Ectodermal cell (in vitro differentiated cells): ENCODE measurements at regions not wholly inside any gene's neighbourhood (a gene's known extent, or its start where the extent isn't known, plus 50 kb on each side); places are given as distances from the start of the nearest gene placed in this dataset.

Source experiments
- H3K27ac ChIP-seq: 2 replicates; pipeline ENCODE4 v1.7.0; 2013; ENCODE audit warnings: mild to moderate bottlenecking, low read depth, low read length; ENCODE audit not compliant: insufficient read depth, poor library complexity, severe bottlenecking
- H3K27me3 ChIP-seq: 2 replicates; pipeline ENCODE4 v1.7.0; 2013; ENCODE audit warnings: mild to moderate bottlenecking, low read length; ENCODE audit not compliant: insufficient read depth, control insufficient read depth, poor library complexity, severe bottlenecking
- H3K36me3 ChIP-seq: one replicate; pipeline ENCODE4 v1.7.0; 2013; ENCODE audit warnings: low read length; ENCODE audit not compliant: control insufficient read depth, insufficient read depth
- H3K4me1 ChIP-seq: one replicate; pipeline ENCODE4 v1.7.0; 2013; ENCODE audit warnings: low read length; ENCODE audit not compliant: control insufficient read depth, insufficient read depth
- H3K4me3 ChIP-seq: 2 replicates; pipeline ENCODE4 v1.7.0; 2013; ENCODE audit warnings: low read depth, low read length, control low read depth; ENCODE audit not compliant: insufficient read depth
- H3K9me3 ChIP-seq: 2 replicates; pipeline ENCODE4 v1.7.0; 2013; ENCODE audit warnings: mild to moderate bottlenecking, low read length, moderate library complexity; ENCODE audit not compliant: control insufficient read depth
- WGBS, 2 experiments: methylation state at CpG; one replicate each; pipeline ENCODE4 v1.1.7; 2013; ENCODE audit warnings: missing lambda C conversion rate in 2 of 2; 5-methylcytosine and 5-hydroxymethylcytosine counted together

- Histone ChIP-seq H3K9me3 (no peaks in the 10 kb centered on the region), H3K4me1 (no peaks in the 10 kb centered on the region), H3K27me3 (no peaks in the 10 kb centered on the region), H3K36me3 (no peaks in the 10 kb centered on the region), H3K4me3 (no peak overlapping the region), H3K27ac (no peak overlapping the region)
- 92 to 96% methylated on average over 2 of the region's 2 CpGs for WGBS, 2 experiments
Measured at GRCh38 chr5:12419075-12419474, 514.8 kb upstream of the CTNND2 start.

DNA sequence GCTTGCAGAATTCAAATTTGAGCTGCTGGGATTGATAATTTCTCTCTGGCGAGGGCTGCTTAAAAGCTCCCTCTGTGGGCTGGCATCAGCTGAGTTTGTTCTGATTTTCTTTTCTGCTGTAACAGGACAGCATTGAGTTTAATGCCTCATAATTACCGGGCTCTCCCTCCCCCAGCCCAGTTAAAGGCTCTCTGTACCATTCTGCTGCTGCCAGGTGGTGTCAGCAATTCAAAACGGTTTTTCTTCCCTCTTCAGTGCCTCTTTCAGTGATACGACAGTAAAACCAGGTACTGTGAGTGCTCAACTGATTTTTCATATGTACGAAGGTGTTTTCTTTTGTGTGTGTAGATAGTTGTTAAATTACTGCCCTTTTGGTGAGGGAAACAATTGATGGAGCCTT, 509.3 kb upstream of the CTNND2 start:
- Histone ChIP-seq H3K4me1 (no peaks in the 10 kb centered on the region), H3K36me3 (no peaks in the 10 kb centered on the region)
- 77 to 83% methylated on average over 5 of the region's 5 CpGs for WGBS, 2 experiments

GRCh38 chr5:12413075-12413474, 508.8 kb upstream of the CTNND2 start:
- no peak overlapping the region for H3K4me3 ChIP-seq
- no peaks in the 10 kb centered on the region for H3K27me3 ChIP-seq
- WGBS, 2 experiments, result 93 to 96% methylated on average over 2 of the region's 2 CpGs
- H3K36me3 ChIP-seq, result no peaks in the 10 kb centered on the region
- H3K9me3 ChIP-seq, result no peaks in the 10 kb centered on the region
- no peaks in the 10 kb centered on the region for H3K4me1 ChIP-seq
- no peak overlapping the region for H3K27ac ChIP-seq

More for the DNA sequence above, 509.3 kb upstream of the CTNND2 start:
- Histone ChIP-seq H3K27me3 (no peaks in the 10 kb centered on the region), H3K9me3 (no peaks in the 10 kb centered on the region), H3K27ac (no peak overlapping the region), H3K4me3 (no peak overlapping the region)

- Histone ChIP-seq H3K9me3 (no peaks in the 10 kb centered on the region), H3K36me3 (no peaks in the 10 kb centered on the region), H3K4me3 (no peak overlapping the region), H3K27me3 (no peaks in the 10 kb centered on the region), H3K4me1 (no peaks in the 10 kb centered on the region), H3K27ac (no peak overlapping the region)
- WGBS, 2 experiments, result 95 to 97% methylated on average over 2 of the region's 2 CpGs
Measured at GRCh38 chr5:12399868-12400267, 495.6 kb upstream of the CTNND2 start.

- Histone ChIP-seq H3K27me3 (no peaks in the 10 kb centered on the region), H3K9me3 (no peaks in the 10 kb centered on the region), H3K4me1 (no peaks in the 10 kb centered on the region), H3K36me3 (no peaks in the 10 kb centered on the region), H3K4me3 (no peak overlapping the region), H3K27ac (no peak overlapping the region)
- 93 to 96% methylated on average over 1 of the region's 1 CpG for WGBS, 2 experiments
Measured at GRCh38 chr5:12392246-12392645, 488.0 kb upstream of the CTNND2 start.

DNA sequence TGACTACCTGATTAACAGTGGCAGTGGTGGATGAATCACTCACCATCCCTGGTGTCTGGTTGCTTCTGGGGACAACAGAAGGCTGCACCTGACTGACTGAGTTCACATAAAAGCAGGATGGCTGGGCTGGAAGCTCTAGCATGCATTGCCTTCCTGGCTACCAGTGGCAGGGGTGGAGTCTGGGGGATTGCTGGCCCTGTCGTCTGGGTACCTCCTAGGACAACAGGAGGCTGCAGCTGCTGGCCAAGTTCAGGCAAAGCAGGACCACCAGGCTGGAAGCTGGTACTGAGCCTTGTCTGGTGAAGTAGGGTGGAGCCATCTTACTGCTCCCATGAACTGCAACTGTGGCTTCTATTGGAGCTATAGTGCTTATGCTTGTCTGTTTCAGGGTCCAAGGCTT, 480.8 kb upstream of the CTNND2 start:
- Histone ChIP-seq H3K9me3 (no peaks in the 10 kb centered on the region), H3K36me3 (no peaks in the 10 kb centered on the region), H3K27me3 (no peaks in the 10 kb centered on the region), H3K4me3 (no peak overlapping the region), H3K4me1 (no peaks in the 10 kb centered on the region), H3K27ac (no peak overlapping the region)
- 84 to 92% methylated on average over 1 of the region's 1 CpG for WGBS, 2 experiments

- no peaks in the 10 kb centered on the region for H3K4me1 ChIP-seq
- 95 to 97% methylated on average over 5 of the region's 5 CpGs for WGBS, 2 experiments
- no peaks in the 10 kb centered on the region for H3K9me3 ChIP-seq
Measured at GRCh38 chr5:12384005-12384404, 479.8 kb upstream of the CTNND2 start.

GRCh38 chr5:12367973-12368372, 463.7 kb upstream of the CTNND2 start:
- no peak overlapping the region for H3K27ac ChIP-seq
- H3K4me3 ChIP-seq, result no peak overlapping the region
- H3K36me3 ChIP-seq, result no peaks in the 10 kb centered on the region
- no peaks in the 10 kb centered on the region for H3K9me3 ChIP-seq
- H3K4me1 ChIP-seq, result no peaks in the 10 kb centered on the region
- no peaks in the 10 kb centered on the region for H3K27me3 ChIP-seq
- 93 to 95% methylated on average over 3 to 4 of the region's 4 CpGs for WGBS, 2 experiments

More at GRCh38 chr5:12384005-12384404, 479.8 kb upstream of the CTNND2 start:
- no peaks in the 10 kb centered on the region for H3K27me3 ChIP-seq
- no peak overlapping the region for H3K27ac ChIP-seq
- H3K4me3 ChIP-seq, result no peak overlapping the region
- H3K36me3 ChIP-seq, result no peaks in the 10 kb centered on the region

DNA sequence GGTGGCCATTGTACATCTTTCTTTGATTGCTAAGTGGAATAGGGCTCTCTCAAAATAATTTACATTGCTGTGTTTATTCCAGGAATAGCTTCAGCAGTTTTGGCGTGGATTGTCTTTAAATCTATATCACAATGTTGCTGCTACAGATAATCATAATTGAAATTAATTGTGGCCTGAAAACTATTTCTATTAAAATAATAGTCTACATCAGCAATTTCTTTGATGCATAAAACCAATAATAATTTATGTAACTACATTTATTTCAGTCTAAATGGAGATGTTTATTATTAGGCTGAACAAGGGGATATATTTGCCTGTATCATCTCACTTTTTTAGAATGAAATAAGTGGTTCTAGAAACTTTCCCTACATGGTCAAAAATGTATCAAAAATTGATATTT, 456.0 kb upstream of the CTNND2 start:
- no peak overlapping the region for H3K27ac ChIP-seq
- no CpG with 5 or more reads among the region's 1 CpG for WGBS, 2 experiments
- H3K36me3 ChIP-seq, result no peaks in the 10 kb centered on the region
- H3K4me1 ChIP-seq, result no peaks in the 10 kb centered on the region
- no peaks in the 10 kb centered on the region for H3K27me3 ChIP-seq
- no peak overlapping the region for H3K4me3 ChIP-seq
- no peaks in the 10 kb centered on the region for H3K9me3 ChIP-seq

DNA sequence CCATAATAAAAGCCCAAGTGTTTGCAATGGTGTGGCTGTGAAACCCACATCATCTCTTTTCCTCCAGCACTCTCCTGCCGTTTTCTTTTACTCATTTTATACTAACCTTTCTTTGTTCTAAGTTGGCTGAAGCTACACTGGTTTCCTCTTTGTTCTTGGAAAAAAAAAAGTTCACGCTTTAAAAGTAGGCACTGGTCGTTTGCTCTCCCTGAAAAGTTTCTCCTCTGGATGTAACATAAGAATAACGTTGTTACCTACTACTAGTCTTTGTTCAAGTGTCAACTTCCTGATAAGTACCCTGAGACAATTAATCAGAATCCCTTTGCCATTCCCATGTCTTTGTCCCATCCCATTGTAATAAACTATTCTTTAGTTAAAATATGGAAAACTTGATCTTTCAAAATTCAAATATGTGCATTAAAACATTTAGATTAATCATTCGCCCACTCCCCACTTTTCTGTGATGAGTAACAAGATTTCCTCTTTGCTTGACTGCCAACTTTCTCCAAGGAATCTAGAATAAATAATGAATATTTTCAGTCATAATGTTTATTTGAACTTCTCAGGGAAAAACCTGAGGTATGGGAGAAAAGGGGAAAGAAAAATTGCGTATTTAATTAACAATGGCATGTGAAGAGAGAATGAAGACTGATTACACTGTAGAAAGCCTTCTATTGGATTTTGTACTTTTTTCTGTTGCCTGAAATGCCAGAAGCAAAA, 454.3 kb upstream of the CTNND2 start:
- no peaks in the 10 kb centered on the region for H3K4me1 ChIP-seq
- H3K36me3 ChIP-seq, result no peaks in the 10 kb centered on the region
- no peak overlapping the region for H3K4me3 ChIP-seq
- no peaks in the 10 kb centered on the region for H3K9me3 ChIP-seq
- H3K27me3 ChIP-seq, result no peaks in the 10 kb centered on the region
- WGBS, 2 experiments, result 79 to 84% methylated on average over 5 of the region's 6 CpGs
- no peak overlapping the region for H3K27ac ChIP-seq

DNA sequence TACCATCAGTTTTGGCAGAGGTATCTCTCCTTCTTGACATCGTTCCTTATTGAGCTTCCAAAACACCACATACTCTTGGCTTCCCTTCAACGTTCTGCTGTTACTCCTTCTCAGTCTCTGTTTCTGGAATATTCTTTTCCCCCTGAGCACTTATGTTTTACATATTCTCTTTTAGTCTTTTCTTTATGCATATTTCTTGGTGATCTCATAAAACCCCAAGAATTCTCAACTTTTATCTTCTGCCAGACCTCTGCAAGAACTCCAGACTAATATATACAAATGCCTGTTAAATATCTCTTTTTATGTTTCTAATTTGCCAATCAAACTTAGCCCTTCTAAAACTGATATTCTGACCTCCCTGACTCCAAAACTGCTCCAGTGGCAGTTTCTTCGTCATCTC, 453.4 kb upstream of the CTNND2 start:
- H3K9me3 ChIP-seq, result no peaks in the 10 kb centered on the region
- no peaks in the 10 kb centered on the region for H3K36me3 ChIP-seq
- H3K27me3 ChIP-seq, result no peaks in the 10 kb centered on the region
- no peak overlapping the region for H3K27ac ChIP-seq
- H3K4me1 ChIP-seq, result no peaks in the 10 kb centered on the region
- 89 to 93% methylated on average over 3 of the region's 3 CpGs for WGBS, 2 experiments
- no peak overlapping the region for H3K4me3 ChIP-seq
